BJ (cell line): ENCODE measurements at regions not wholly inside any gene's neighbourhood (a gene's known extent, or its start where the extent isn't known, plus 50 kb on each side); places are given as distances from the start of the nearest gene placed in this dataset.

ENCODE experiments used
- CTCF ChIA-PET: fragments of 350-600 bp; formaldehyde crosslinking; extraction: SDS; loops from one replicate; lab custom pipeline; 2021; ENCODE audit warnings: antibody characterized with exemption, inconsistent platforms; lab: Yijun Ruan, JAX
- POLR2A ChIA-PET: fragments of 300-600 bp; sonication (Branson Sonifier 250); formaldehyde crosslinking; extraction: SDS; loops from one replicate; lab custom pipeline; 2021; ENCODE audit warnings: antibody characterized with exemption; lab: Charles Lee
- DNase-seq: peaks from one replicate; pipeline ENCODE4 v3.0.0-alpha.2; 2011; ENCODE audit warnings: low read depth
- H3K27me3 ChIP-seq: 2 replicates; pipeline ENCODE4 v1.6.0; 2011; ENCODE audit warnings: low read length; ENCODE audit not compliant: control insufficient read depth, insufficient read depth
- H3K36me3 ChIP-seq: 2 replicates; pipeline ENCODE4 v1.5.1; 2011; ENCODE audit warnings: low read length; ENCODE audit not compliant: control insufficient read depth, insufficient read depth
- H3K4me3 ChIP-seq: 2 replicates; pipeline ENCODE4 v1.5.1; 2011; ENCODE audit warnings: low read depth, mild to moderate bottlenecking, control low read depth, low read length
- CTCF ChIP-seq: IDR thresholded peaks from 2 replicates; pipeline ENCODE4 v1.5.1; 2011; ENCODE audit warnings: low read depth, mild to moderate bottlenecking, control low read depth, inconsistent platforms, low read length, moderate library complexity; ENCODE audit not compliant: insufficient read depth

- TF ChIP-seq CTCF = no peak
- POLR2A ChIA-PET = no interaction called here
- CTCF ChIA-PET = no interaction called here
- no peaks in the 10 kb centered on the region for H3K36me3 ChIP-seq
- no peak for DNase-seq
- H3K4me3 ChIP-seq = no peak overlapping the region
- H3K27me3 ChIP-seq = no peaks in the 10 kb centered on the region; the same call in 1 of the 2 replicates
Measured at GRCh38 chr11:70731271-70732022, 333.1 kb downstream of the CTTN start.

GRCh38 chr11:70732023-70732880 is 333.9 kb downstream of the CTTN start:
- Histone ChIP-seq H3K36me3 (no peaks in the 10 kb centered on the region), H3K27me3 (no peaks in the 10 kb centered on the region), H3K4me3 (no peak overlapping the region)
- TF ChIP-seq CTCF = no peak
- POLR2A ChIA-PET = no interaction called here
- CTCF ChIA-PET = no interaction called here
- no peak for DNase-seq

GRCh38 chr11:70732881-70733196 is 334.5 kb downstream of the CTTN start:
- ChIA-PET POLR2A (no interaction called here), CTCF (no interaction called here)
- Histone ChIP-seq H3K27me3 (no peaks in the 10 kb centered on the region), H3K36me3 (no peaks in the 10 kb centered on the region), H3K4me3 (no peak overlapping the region)
- TF ChIP-seq CTCF = no peak
- no peak for DNase-seq

- H3K36me3 ChIP-seq = no peaks in the 10 kb centered on the region
- no peak for TF ChIP-seq CTCF
- DNase-seq = no peak
- ChIA-PET POLR2A (no interaction called here), CTCF (no interaction called here)
- no peaks in the 10 kb centered on the region for H3K27me3 ChIP-seq
- no peak overlapping the region for H3K4me3 ChIP-seq
Measured at GRCh38 chr11:70733327-70734325, 335.3 kb downstream of the CTTN start.
